Esophagus muscularis mucosa (tissue), 4 donors: ENCODE measurements at regions not wholly inside any gene's neighbourhood (a gene's known extent, or its start where the extent isn't known, plus 50 kb on each side); places are given as distances from the start of the nearest gene placed in this dataset.

Experiments used
- CTCF ChIP-seq, 3 experiments: fragments of 200-600 bp in 2 of 3; fragments of 450-650 bp in 1 of 3; sonication (generic) in 2 of 3; IDR thresholded peaks; one replicate each; pipeline ENCODE4 v1.5.1; 2017 to 2019; ENCODE audit warnings: antibody characterized with exemption in 3 of 3, mild to moderate bottlenecking in 2 of 3, moderate library complexity in 1 of 3
- EP300 ChIP-seq: sonication (generic); formaldehyde crosslinking; IDR thresholded peaks from one replicate; pipeline ENCODE4 v1.6.1; 2017; ENCODE audit warnings: antibody characterized with exemption
- POLR2A ChIP-seq: fragments of 450-650 bp; IDR thresholded peaks from one replicate; pipeline ENCODE4 v1.6.1; 2017; ENCODE audit warnings: antibody characterized with exemption, moderate library complexity, mild to moderate bottlenecking, low read depth
- POLR2AphosphoS5 ChIP-seq, 2 donors: sonication (generic); formaldehyde crosslinking; IDR thresholded peaks; one replicate each; pipeline ENCODE4 v1.6.1; 2017; ENCODE audit warnings: antibody characterized with exemption in 2 of 2

DNA sequence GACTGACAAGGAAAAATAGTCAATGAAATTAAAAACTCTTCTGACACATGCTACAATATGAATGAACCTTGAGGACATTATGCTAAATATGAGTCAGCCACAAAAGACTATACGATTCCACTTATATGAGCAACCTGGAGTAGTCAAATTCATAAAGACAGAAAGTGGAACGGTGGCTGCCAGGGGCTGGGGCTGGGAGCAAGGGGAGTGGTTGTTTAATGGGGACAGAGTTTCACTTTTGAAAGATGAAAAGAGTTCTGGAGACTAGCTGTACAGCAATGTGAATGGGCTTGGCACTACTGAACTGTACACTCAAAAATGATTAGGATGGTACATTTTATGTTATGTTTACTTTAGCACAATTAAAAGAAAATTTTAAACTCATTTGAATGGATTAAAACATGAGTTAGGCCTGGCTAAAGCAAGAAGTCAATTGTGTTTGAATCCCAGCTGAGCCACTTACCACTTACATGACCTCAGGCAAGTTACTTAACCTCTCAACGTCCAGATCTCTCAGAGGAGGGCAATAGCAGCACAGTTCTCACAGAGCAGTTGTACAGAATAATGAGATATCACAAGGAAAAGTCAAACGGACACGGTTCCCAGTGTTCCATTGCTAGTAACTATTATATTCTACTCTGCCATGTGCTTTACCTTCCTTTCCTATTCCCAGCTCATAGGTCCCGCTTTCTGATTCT, 102.5 kb downstream of the SPTSSA start:
- no peak for TF ChIP-seq CTCF (IDR thresholded peaks at IDR 0.05)
- no peak for TF ChIP-seq POLR2A
- no peak for TF ChIP-seq POLR2AphosphoS5 (IDR thresholded peaks at IDR 0.05)
- TF ChIP-seq EP300, result no peak
